DOHH2 (cell line): ENCODE measurements at regions not wholly inside any gene's neighbourhood (a gene's known extent, or its start where the extent isn't known, plus 50 kb on each side); places are given as distances from the start of the nearest gene placed in this dataset.

ENCODE experiments used
- CTCF ChIP-seq: fragments of 200-600 bp; sonication (generic); IDR thresholded peaks from one replicate; pipeline ENCODE4 v1.5.1; 2014; ENCODE audit warnings: antibody characterized with exemption, mild to moderate bottlenecking, low read depth, low read length; ENCODE audit not compliant: poor library complexity, severe bottlenecking
- EZH2phosphoT487 ChIP-seq: fragments of 200-600 bp; sonication (generic); IDR thresholded peaks from 2 replicates; pipeline ENCODE4 v1.6.1; 2017; ENCODE audit warnings: borderline replicate concordance, mild to moderate bottlenecking, antibody characterized with exemption, low read length, moderate library complexity, mixed read lengths

DNA sequence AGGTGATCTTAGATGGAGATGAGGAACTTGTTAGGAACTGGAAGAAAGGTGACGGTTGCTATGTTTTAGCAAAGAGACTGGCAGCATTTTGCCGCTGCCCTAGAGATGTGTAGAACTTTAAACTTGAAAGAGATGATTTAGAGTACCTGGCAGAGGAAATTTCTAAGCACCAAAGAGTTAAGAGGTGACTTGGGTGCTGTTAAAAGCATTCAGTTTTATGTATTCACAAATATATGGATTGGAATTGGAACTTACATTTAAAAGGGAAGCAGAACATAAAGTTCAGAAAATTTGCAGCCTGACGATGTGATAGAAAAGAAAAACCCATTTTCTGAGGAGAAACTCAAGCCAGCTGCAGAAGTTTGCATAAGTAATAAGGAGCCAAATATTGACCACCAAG is 176.3 kb downstream of the MOXD1 start:
- TF ChIP-seq CTCF (no peak), EZH2phosphoT487 (no peak)
